WTC11 (cell line): ENCODE measurements at regions not wholly inside any gene's neighbourhood (a gene's known extent, or its start where the extent isn't known, plus 50 kb on each side); places are given as distances from the start of the nearest gene placed in this dataset.

Experiments used
- ATAC-seq: fragments of 200-7000 bp; cut with Tn5 transposase; 2 replicates; pipeline ENCODE4 v1.10.0; 2021; ENCODE audit warnings: mild to moderate bottlenecking, moderate library complexity
- CTCF ChIA-PET: fragments of 300-600 bp; sonication (Branson Sonifier 250); formaldehyde crosslinking; loops from one replicate; lab custom pipeline; 2021; ENCODE audit warnings: antibody characterized with exemption; lab: Charles Lee
- POLR2A ChIA-PET: fragments of 350-600 bp; sonication (Branson Sonifier 250); formaldehyde crosslinking; loops from one replicate; lab custom pipeline; 2021; ENCODE audit warnings: antibody characterized with exemption; lab: Charles Lee
- DNase-seq: peaks from one replicate; pipeline ENCODE4 v3.0.0; 2021; ENCODE audit warnings: low spot score
- H3K27ac Mint-ChIP-seq: 2 replicates; pipeline ENCODE4 v1.8.0; 2021; ENCODE audit warnings: mixed read lengths
- H3K27me3 Mint-ChIP-seq: 2 replicates; pipeline ENCODE4 v1.8.0; 2021; ENCODE audit warnings: low read depth, mild to moderate bottlenecking, moderate library complexity, mixed read lengths
- H3K36me3 Mint-ChIP-seq: 2 replicates; pipeline ENCODE4 v1.8.0; 2021; ENCODE audit warnings: mixed read lengths
- H3K4me1 Mint-ChIP-seq: 2 replicates; pipeline ENCODE4 v1.8.0; 2022; ENCODE audit warnings: mixed read lengths
- H3K4me3 Mint-ChIP-seq: 2 replicates; pipeline ENCODE4 v1.8.0; 2021; ENCODE audit warnings: mild to moderate bottlenecking, moderate library complexity, mixed read lengths
- H3K9me3 Mint-ChIP-seq: 2 replicates; pipeline ENCODE4 v1.8.0; 2021; ENCODE audit warnings: mixed read lengths
- AFF4 ChIP-seq: sonication (generic); formaldehyde crosslinking; IDR thresholded peaks from 2 replicates; pipeline ENCODE4 v1.8.1; 2023; ENCODE audit warnings: mild to moderate bottlenecking, missing genetic modification reagents, borderline replicate concordance
- E2F5 ChIP-seq: sonication (generic); formaldehyde crosslinking; IDR thresholded peaks from 2 replicates; pipeline ENCODE4 v1.8.1; 2022; ENCODE audit warnings: mild to moderate bottlenecking, moderate library complexity, missing genetic modification reagents
- FOXP1 ChIP-seq: sonication (generic); formaldehyde crosslinking; IDR thresholded peaks from 2 replicates; pipeline ENCODE4 v1.8.0; 2022; ENCODE audit warnings: missing genetic modification reagents, mild to moderate bottlenecking, moderate library complexity, borderline replicate concordance
- IRF2 ChIP-seq: sonication (generic); formaldehyde crosslinking; IDR thresholded peaks from 2 replicates; pipeline ENCODE4 v1.8.0; 2022; ENCODE audit warnings: low read depth, missing genetic modification reagents, borderline replicate concordance
- MXD4 ChIP-seq: fragments of 250-450 bp; sonication (Bioruptor Pico); IDR thresholded peaks from 2 replicates; pipeline ENCODE4 v1.8.0; 2021; ENCODE audit warnings: mild to moderate bottlenecking, moderate library complexity, borderline replicate concordance
- MYBL2 ChIP-seq: sonication (generic); formaldehyde crosslinking; IDR thresholded peaks from 2 replicates; pipeline ENCODE4 v1.8.1; 2023; ENCODE audit warnings: mild to moderate bottlenecking, moderate library complexity, missing genetic modification reagents
- SMAD4 ChIP-seq: sonication (generic); formaldehyde crosslinking; IDR thresholded peaks from 2 replicates; pipeline ENCODE4 v1.8.0; 2022; ENCODE audit warnings: mild to moderate bottlenecking, missing genetic modification reagents
- USF1 ChIP-seq: sonication (generic); formaldehyde crosslinking; IDR thresholded peaks from 2 replicates; pipeline ENCODE4 v1.8.0; 2022; ENCODE audit warnings: mild to moderate bottlenecking, missing genetic modification reagents
- ZNF317 ChIP-seq: sonication (generic); formaldehyde crosslinking; IDR thresholded peaks from 2 replicates; pipeline ENCODE4 v1.8.1; 2023; ENCODE audit warnings: low read depth, mild to moderate bottlenecking, moderate library complexity, missing genetic modification reagents, borderline replicate concordance
- TF ChIP-seq, protein P1 (sequence below): sonication (generic); formaldehyde crosslinking; IDR thresholded peaks from 2 replicates; pipeline ENCODE4 v1.8.0; 2022; ENCODE audit warnings: mild to moderate bottlenecking, missing genetic modification reagents
- TF ChIP-seq, protein P2 (sequence below): sonication (generic); formaldehyde crosslinking; IDR thresholded peaks from 2 replicates; pipeline ENCODE4 v1.8.1; 2023; ENCODE audit warnings: mild to moderate bottlenecking, missing genetic modification reagents, moderate library complexity
- TF ChIP-seq, protein P3 (sequence below): sonication (generic); formaldehyde crosslinking; IDR thresholded peaks from 2 replicates; pipeline ENCODE4 v1.8.0; 2022; ENCODE audit warnings: mild to moderate bottlenecking, missing genetic modification reagents
- TF ChIP-seq, protein P4 (sequence below): fragments of 250-450 bp; sonication (Bioruptor Pico); IDR thresholded peaks from 2 replicates; pipeline ENCODE4 v1.9.0; 2021; ENCODE audit warnings: moderate library complexity, mild to moderate bottlenecking, inconsistent platforms, borderline replicate concordance

DNA sequence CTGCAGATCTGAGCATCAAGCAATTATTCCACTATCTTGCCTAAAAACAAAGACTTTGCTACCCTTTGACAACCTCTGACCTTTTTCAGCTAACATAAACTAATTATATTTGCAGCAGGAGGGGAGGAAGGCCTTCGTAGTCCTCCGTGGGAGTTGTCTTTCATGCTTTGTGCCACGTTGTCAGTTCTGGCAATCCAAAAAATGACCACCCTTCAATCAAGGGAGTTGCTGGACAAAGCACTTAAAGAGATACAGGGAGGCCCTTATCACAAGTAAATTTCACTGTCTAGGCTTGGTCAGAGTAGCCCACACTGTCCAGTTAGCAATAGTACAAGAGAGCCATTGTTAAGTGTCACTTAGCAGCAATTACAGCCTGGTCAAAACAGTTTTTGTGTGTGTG, 578.9 kb downstream of the HAO1 start:
- ATAC-seq (no peak), DNase-seq (no peak)
- peaks cover 21% of the 10 kb centered on the region for H3K36me3 Mint-ChIP-seq
- no peak overlapping the region for H3K4me3 Mint-ChIP-seq
- ChIA-PET CTCF (no interaction called here), POLR2A (no interaction called here)
- peaks cover 28% of the 10 kb centered on the region for H3K4me1 Mint-ChIP-seq
- H3K9me3 Mint-ChIP-seq, result peaks cover 31% of the 10 kb centered on the region
- no peaks in the 10 kb centered on the region for H3K27me3 Mint-ChIP-seq
- TF ChIP-seq FOXP1, result no peak
- TF ChIP-seq USF1 (CRISPR knock-in tag), result no peak
- no peak for TF ChIP-seq IRF2 (CRISPR knock-in tag)
- TF ChIP-seq AFF4 (CRISPR knock-in tag), result no peak
- TF ChIP-seq, protein P1, sequence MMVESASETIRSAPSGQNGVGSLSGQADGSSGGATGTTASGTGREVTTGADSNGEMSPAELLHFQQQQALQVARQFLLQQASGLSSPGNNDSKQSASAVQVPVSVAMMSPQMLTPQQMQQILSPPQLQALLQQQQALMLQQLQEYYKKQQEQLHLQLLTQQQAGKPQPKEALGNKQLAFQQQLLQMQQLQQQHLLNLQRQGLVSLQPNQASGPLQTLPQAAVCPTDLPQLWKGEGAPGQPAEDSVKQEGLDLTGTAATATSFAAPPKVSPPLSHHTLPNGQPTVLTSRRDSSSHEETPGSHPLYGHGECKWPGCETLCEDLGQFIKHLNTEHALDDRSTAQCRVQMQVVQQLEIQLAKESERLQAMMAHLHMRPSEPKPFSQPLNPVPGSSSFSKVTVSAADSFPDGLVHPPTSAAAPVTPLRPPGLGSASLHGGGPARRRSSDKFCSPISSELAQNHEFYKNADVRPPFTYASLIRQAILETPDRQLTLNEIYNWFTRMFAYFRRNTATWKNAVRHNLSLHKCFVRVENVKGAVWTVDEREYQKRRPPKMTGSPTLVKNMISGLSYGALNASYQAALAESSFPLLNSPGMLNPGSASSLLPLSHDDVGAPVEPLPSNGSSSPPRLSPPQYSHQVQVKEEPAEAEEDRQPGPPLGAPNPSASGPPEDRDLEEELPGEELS (CRISPR knock-in tag), result no peak
- TF ChIP-seq, protein P2, sequence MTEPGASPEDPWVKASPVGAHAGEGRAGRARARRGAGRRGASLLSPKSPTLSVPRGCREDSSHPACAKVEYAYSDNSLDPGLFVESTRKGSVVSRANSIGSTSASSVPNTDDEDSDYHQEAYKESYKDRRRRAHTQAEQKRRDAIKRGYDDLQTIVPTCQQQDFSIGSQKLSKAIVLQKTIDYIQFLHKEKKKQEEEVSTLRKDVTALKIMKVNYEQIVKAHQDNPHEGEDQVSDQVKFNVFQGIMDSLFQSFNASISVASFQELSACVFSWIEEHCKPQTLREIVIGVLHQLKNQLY (CRISPR knock-in tag), result no peak
- no peak for TF ChIP-seq MXD4 (CRISPR knock-in tag)
- TF ChIP-seq, protein P3, sequence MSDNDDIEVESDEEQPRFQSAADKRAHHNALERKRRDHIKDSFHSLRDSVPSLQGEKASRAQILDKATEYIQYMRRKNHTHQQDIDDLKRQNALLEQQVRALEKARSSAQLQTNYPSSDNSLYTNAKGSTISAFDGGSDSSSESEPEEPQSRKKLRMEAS (CRISPR knock-in tag), result no peak
- no peak for TF ChIP-seq ZNF317 (CRISPR knock-in tag)
- no peak for TF ChIP-seq E2F5 (CRISPR knock-in tag)
- TF ChIP-seq MYBL2, result no peak
- TF ChIP-seq SMAD4, result no peak
- no peak overlapping the region for H3K27ac Mint-ChIP-seq

DNA sequence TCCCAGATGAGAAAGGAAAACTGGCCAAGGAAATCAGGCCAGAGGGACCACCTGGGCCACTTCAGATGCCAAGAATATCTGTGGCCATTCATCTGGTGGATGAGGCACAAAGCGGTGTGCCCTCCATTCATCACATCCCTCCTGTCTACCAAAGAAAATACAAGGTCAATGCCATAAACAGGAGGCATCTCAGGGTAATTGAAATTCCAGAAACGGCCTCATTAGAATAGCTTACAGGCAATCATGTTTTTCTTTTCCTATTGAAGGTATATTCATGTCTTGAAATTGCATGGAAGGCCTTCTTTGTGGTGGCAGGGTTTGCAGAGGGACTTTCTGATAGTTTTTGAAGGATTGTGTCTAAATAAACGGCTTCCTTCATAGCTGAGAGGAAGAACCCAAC, 578.3 kb downstream of the HAO1 start:
- ATAC-seq, result no peak
- CTCF ChIA-PET, result no interaction called here
- Mint-ChIP-seq H3K27me3 (no peaks in the 10 kb centered on the region), H3K27ac (no peak overlapping the region), H3K4me3 (no peak overlapping the region), H3K9me3 (peaks cover 32% of the 10 kb centered on the region), H3K36me3 (peaks cover 21% of the 10 kb centered on the region), H3K4me1 (peaks cover 28% of the 10 kb centered on the region)
- POLR2A ChIA-PET, result no interaction called here
- no peak for DNase-seq
- TF ChIP-seq, protein P3 (CRISPR knock-in tag), result no peak
- no peak for TF ChIP-seq USF1 (CRISPR knock-in tag)
- TF ChIP-seq, protein P4, sequence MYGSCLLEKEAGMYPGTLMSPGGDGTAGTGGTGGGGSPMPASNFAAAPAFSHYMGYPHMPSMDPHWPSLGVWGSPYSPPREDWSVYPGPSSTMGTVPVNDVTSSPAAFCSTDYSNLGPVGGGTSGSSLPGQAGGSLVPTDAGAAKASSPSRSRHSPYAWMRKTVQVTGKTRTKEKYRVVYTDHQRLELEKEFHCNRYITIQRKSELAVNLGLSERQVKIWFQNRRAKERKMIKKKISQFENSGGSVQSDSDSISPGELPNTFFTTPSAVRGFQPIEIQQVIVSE (CRISPR knock-in tag), result no peak
